Cardiac muscle cell (in vitro differentiated cells and primary cell): ENCODE measurements at regions not wholly inside any gene's neighbourhood (a gene's known extent, or its start where the extent isn't known, plus 50 kb on each side); places are given as distances from the start of the nearest gene placed in this dataset.

Experiments used
- DNase-seq, 2 donors: peaks; one replicate each; pipeline versions ENCODE4 v3.0.0 to v3.0.0-alpha.2; 2010 to 2017; ENCODE audit warnings: low read depth in 1 of 2, low spot score in 1 of 2
- H3K27ac ChIP-seq: fragments of 200-600 bp; sonication (generic); 2 replicates; pipeline ENCODE4 v1.5.1; 2016
- H3K27me3 ChIP-seq: fragments of 200-600 bp; sonication (generic); 2 replicates; pipeline ENCODE4 v1.6.0; 2016; ENCODE audit warnings: control low read depth
- H3K36me3 ChIP-seq: fragments of 200-600 bp; sonication (generic); 2 replicates; pipeline ENCODE4 v1.5.1; 2016; ENCODE audit warnings: control low read depth
- H3K4me1 ChIP-seq: fragments of 200-600 bp; sonication (generic); 2 replicates; pipeline ENCODE4 v1.8.1; 2017; ENCODE audit warnings: low read depth, mild to moderate bottlenecking, mixed run types
- H3K4me3 ChIP-seq: fragments of 200-600 bp; sonication (generic); 2 replicates; pipeline ENCODE4 v1.5.1; 2016; ENCODE audit warnings: mild to moderate bottlenecking
- H3K9me3 ChIP-seq: fragments of 200-600 bp; sonication (generic); 2 replicates; pipeline ENCODE4 v1.5.1; 2017; ENCODE audit warnings: low read depth, mild to moderate bottlenecking, control low read depth
- TF ChIP-seq, protein P1 (sequence below): IDR thresholded peaks from 2 replicates; pipeline ENCODE4 v1.5.1; 2012; ENCODE audit warnings: low read depth, mild to moderate bottlenecking, low read length

DNA sequence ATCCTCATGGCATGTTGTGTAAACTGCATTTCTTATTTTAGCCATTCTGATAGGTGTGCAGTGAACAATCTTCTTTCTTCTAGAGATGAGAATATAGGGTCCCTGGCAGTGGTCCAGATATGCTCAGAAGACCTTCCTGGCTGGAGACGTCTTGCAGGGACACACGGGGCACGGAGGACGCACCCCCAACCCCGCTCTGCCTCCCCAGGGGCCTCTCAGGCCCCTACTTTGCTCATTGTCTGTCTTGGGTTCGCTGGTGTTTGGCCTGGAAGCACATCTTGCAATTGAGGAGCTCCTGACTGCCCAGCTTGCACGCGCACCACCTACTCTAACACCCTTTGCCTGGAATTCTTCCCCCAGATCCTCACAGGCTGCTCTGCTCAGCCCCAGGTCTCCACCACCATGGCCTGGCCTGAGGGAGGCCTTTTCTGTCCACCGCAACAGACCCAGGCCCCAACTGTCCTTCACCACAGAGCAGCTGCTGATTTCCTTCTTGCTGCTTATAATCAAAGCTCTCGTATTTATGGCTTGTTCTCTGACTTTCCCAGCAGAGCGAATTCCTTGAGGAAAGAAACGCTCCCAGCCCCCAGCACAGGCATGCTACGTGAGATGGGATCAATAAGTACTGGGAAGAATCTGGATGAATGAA lies 295.9 kb upstream of the HDAC4 start:
- no peak for DNase-seq
- TF ChIP-seq, protein P1, sequence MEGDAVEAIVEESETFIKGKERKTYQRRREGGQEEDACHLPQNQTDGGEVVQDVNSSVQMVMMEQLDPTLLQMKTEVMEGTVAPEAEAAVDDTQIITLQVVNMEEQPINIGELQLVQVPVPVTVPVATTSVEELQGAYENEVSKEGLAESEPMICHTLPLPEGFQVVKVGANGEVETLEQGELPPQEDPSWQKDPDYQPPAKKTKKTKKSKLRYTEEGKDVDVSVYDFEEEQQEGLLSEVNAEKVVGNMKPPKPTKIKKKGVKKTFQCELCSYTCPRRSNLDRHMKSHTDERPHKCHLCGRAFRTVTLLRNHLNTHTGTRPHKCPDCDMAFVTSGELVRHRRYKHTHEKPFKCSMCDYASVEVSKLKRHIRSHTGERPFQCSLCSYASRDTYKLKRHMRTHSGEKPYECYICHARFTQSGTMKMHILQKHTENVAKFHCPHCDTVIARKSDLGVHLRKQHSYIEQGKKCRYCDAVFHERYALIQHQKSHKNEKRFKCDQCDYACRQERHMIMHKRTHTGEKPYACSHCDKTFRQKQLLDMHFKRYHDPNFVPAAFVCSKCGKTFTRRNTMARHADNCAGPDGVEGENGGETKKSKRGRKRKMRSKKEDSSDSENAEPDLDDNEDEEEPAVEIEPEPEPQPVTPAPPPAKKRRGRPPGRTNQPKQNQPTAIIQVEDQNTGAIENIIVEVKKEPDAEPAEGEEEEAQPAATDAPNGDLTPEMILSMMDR: no peak
- no peaks in the 10 kb centered on the region for H3K9me3 ChIP-seq

DNA sequence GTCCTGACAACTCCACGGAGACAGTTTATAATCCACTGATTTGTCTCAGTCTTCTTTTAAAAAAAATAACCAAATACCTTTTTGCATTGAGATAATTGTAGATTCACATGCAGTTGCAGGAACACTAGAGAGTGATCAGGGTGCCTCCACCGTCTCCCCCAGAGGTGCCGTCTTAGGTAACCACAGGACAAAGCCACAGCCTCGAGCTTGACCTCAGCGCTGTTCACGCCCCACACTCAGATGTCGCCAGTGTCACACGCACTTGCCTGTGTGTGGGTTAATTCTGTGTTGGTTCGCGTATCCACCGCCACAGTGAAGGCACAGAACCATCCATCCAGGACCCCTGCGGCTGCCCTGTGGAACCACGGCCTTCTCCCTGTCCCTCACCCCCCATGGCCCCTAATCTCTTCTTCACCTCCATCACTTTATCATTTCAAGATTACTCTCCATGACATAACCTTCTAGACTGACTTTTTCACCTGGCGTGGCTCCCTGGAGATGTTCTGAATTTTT lies 295.0 kb upstream of the HDAC4 start:
- Histone ChIP-seq H3K4me3 (no peak overlapping the region), H3K4me1 (no peaks in the 10 kb centered on the region), H3K27ac (no peak overlapping the region), H3K27me3 (no peaks in the 10 kb centered on the region), H3K9me3 (no peaks in the 10 kb centered on the region), H3K36me3 (no peaks in the 10 kb centered on the region)
- TF ChIP-seq, protein P1: no peak
- no peak for DNase-seq

More for the DNA sequence above, 295.9 kb upstream of the HDAC4 start:
- no peaks in the 10 kb centered on the region for H3K36me3 ChIP-seq
- no peak overlapping the region for H3K4me3 ChIP-seq
- no peak overlapping the region for H3K27ac ChIP-seq
- H3K27me3 ChIP-seq: no peaks in the 10 kb centered on the region
- H3K4me1 ChIP-seq: no peaks in the 10 kb centered on the region

DNA sequence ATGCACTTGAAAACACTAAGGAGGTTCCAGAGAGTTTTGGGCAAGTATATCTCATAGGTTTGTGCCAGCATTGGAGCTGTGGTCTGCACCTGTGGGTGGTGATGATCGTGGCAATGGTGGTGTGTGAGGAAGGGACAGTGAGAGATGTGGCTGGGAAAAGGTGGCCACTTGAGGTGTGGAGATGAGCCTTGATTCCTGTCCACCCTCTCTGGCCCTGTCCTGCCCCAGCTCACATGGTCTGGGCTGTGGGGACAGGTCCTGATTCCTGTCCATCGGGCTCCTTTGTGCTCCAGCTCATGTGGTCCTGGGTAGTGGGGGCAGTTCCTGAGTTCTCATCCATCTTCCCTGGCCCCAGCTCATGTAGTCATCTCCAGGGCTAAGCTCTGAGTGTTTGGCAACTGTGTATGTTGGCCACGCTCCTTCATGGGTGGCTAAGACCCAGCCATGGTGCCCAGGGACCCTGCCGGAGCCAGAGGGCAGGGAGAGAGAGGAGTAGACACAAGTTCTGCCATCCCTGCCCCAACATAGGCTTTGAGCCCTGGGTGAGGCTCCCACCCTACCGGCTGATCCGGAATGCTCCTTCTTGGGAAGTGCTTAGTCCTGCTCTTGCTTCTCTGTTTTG lies 294.4 kb upstream of the HDAC4 start:
- no peaks in the 10 kb centered on the region for H3K27me3 ChIP-seq
- no peaks in the 10 kb centered on the region for H3K36me3 ChIP-seq
- TF ChIP-seq, protein P1: no peak
- no peak overlapping the region for H3K27ac ChIP-seq
- H3K9me3 ChIP-seq: no peaks in the 10 kb centered on the region
- no peak overlapping the region for H3K4me3 ChIP-seq
- DNase-seq: no peak
- no peaks in the 10 kb centered on the region for H3K4me1 ChIP-seq

DNA sequence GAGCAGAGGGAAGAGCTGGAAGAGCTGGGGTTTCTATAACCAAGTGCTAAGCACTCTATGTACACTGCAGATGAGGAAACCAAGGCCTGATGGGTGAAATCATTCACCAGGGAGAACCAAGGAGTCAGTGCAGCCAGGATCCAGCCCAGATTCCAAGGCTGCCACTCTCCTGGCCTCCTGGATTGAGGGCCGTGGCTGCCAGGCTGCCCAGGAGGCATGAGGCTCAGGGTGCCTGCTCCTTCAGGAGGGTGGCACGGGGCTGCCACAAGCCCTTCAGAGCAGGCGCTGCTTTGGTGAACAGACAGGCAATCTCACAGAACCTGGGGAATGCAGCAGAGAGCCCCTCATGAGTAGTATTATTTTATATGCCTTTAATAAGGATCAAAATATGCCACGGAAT lies 293.7 kb upstream of the HDAC4 start:
- H3K9me3 ChIP-seq: no peaks in the 10 kb centered on the region
- no peaks in the 10 kb centered on the region for H3K36me3 ChIP-seq
- no peak overlapping the region for H3K27ac ChIP-seq
- no peaks in the 10 kb centered on the region for H3K4me1 ChIP-seq
- H3K4me3 ChIP-seq: no peak overlapping the region
- H3K27me3 ChIP-seq: no peaks in the 10 kb centered on the region
- DNase-seq: no peak
- TF ChIP-seq, protein P1: no peak

DNA sequence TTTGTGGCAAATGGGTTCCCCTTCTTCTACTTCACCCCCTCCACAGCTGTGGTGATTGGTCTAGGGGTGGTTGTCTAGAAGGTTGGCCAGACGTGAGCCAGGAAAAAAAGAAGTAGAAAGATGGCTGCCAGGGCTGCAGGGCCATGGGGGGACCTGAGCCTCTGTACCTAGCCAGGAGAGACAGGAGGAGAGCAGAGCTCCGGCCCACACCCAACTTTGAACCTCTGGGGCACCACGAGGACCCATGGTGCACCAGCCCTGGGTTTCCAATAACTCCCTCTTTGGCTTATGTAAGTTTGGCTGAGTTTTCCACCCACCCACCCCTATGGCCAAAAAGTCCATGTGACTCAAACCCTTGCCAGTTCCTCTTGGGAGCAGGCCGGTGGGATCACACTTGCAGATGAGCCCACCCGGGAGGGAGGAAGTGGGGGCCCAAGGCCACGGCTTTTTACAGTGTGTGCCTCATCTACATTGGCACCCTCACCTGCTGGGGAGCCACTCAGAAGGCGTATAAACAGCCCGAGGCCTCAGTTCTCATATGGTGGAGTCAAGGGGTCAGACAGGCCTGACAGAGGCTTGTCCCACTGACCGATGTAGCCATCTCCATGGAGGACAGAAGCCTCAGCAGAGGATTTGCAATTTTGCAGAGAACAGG lies 293.1 kb upstream of the HDAC4 start:
- Histone ChIP-seq H3K36me3 (no peaks in the 10 kb centered on the region), H3K4me1 (no peaks in the 10 kb centered on the region), H3K9me3 (no peaks in the 10 kb centered on the region), H3K27ac (no peak overlapping the region), H3K4me3 (no peak overlapping the region), H3K27me3 (no peaks in the 10 kb centered on the region)
- TF ChIP-seq, protein P1: no peak
- DNase-seq: no peak
